HL-60 (cell line): ENCODE measurements at regions not wholly inside any gene's neighbourhood (a gene's known extent, or its start where the extent isn't known, plus 50 kb on each side); places are given as distances from the start of the nearest gene placed in this dataset.

Experiments used
- DNase-seq, 2 experiments: peaks; one replicate each; pipeline ENCODE4 v3.0.0-alpha.2; 2010 to 2020; ENCODE audit warnings: low read depth in 1 of 2, low spot score in 1 of 2
- H3K27ac ChIP-seq: fragments of 250-450 bp; sonication (Bioruptor Pico); replicated peaks from 2 replicates; pipeline ENCODE4 v1.5.1; 2020; ENCODE audit warnings: mild to moderate bottlenecking, moderate library complexity
- H3K27me3 ChIP-seq: fragments of 250-450 bp; sonication (Bioruptor Pico); 2 replicates; pipeline ENCODE4 v1.5.1; 2021; ENCODE audit warnings: mild to moderate bottlenecking, moderate library complexity; ENCODE audit not compliant: insufficient read depth, poor library complexity, severe bottlenecking
- H3K4me3 ChIP-seq: replicated peaks from 2 replicates; pipeline ENCODE4 v1.5.1; 2011; ENCODE audit warnings: mild to moderate bottlenecking, control low read depth, low read length; ENCODE audit not compliant: insufficient read depth
- CTCF ChIP-seq: IDR thresholded peaks from one replicate; pipeline ENCODE4 v1.5.1; 2011; ENCODE audit warnings: low read length, control low read depth, inconsistent platforms; ENCODE audit not compliant: insufficient read depth
- GABPA ChIP-seq: IDR thresholded peaks from 2 replicates; pipeline ENCODE4 v1.6.1; 2012; ENCODE audit warnings: low read depth
- POLR2AphosphoS5 ChIP-seq: IDR thresholded peaks from 2 replicates; pipeline ENCODE4 v1.6.1; 2012; ENCODE audit warnings: low read depth
- SPI1 ChIP-seq: IDR thresholded peaks from 2 replicates; pipeline ENCODE4 v1.6.1; 2012; ENCODE audit warnings: low read depth, mild to moderate bottlenecking, borderline replicate concordance
- TF ChIP-seq, protein P1 (sequence below): IDR thresholded peaks from 2 replicates; pipeline ENCODE4 v1.6.1; 2012; ENCODE audit warnings: low read depth; ENCODE audit not compliant: insufficient replicate concordance

DNA sequence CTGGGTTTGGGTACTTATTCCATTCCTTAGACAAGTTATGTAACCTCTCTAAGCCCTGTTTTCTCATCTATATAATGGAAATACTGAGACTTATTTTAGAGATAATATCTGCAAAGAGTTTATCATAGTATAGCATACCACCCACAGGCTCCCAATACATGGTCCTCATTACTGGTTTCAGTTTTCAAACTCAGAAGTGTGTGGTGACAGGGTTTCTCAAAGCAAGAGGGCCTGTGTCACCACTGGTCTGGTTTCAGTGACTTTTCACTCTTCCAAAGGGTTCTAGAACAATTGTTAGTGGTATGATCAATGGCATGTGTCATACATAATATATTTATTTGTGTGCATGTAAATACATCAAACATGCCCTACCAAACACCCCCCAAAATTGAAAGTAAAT is 89.2 kb upstream of the BMPER start:
- TF ChIP-seq POLR2AphosphoS5 = no peak
- TF ChIP-seq CTCF = no peak
- TF ChIP-seq, protein P1, sequence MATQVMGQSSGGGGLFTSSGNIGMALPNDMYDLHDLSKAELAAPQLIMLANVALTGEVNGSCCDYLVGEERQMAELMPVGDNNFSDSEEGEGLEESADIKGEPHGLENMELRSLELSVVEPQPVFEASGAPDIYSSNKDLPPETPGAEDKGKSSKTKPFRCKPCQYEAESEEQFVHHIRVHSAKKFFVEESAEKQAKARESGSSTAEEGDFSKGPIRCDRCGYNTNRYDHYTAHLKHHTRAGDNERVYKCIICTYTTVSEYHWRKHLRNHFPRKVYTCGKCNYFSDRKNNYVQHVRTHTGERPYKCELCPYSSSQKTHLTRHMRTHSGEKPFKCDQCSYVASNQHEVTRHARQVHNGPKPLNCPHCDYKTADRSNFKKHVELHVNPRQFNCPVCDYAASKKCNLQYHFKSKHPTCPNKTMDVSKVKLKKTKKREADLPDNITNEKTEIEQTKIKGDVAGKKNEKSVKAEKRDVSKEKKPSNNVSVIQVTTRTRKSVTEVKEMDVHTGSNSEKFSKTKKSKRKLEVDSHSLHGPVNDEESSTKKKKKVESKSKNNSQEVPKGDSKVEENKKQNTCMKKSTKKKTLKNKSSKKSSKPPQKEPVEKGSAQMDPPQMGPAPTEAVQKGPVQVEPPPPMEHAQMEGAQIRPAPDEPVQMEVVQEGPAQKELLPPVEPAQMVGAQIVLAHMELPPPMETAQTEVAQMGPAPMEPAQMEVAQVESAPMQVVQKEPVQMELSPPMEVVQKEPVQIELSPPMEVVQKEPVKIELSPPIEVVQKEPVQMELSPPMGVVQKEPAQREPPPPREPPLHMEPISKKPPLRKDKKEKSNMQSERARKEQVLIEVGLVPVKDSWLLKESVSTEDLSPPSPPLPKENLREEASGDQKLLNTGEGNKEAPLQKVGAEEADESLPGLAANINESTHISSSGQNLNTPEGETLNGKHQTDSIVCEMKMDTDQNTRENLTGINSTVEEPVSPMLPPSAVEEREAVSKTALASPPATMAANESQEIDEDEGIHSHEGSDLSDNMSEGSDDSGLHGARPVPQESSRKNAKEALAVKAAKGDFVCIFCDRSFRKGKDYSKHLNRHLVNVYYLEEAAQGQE = no peak
- TF ChIP-seq SPI1 = no peak
- no peak for TF ChIP-seq GABPA
- no peak for DNase-seq
- H3K27me3 ChIP-seq = no peaks in the 10 kb centered on the region
- H3K27ac ChIP-seq = no peak overlapping the region
- H3K4me3 ChIP-seq = no peak overlapping the region

- no peak overlapping the region for H3K4me3 ChIP-seq
- no peaks in the 10 kb centered on the region for H3K27me3 ChIP-seq
- no peak overlapping the region for H3K27ac ChIP-seq
- DNase-seq = no peak
- TF ChIP-seq GABPA = no peak
- TF ChIP-seq CTCF = no peak
- TF ChIP-seq, protein P1 = no peak
- no peak for TF ChIP-seq SPI1
- no peak for TF ChIP-seq POLR2AphosphoS5
These were observed 85.7 kb upstream of the BMPER start for GRCh38 chr7:33819658-33820057.

- Histone ChIP-seq H3K27me3 (no peaks in the 10 kb centered on the region), H3K27ac (no peak overlapping the region), H3K4me3 (no peak overlapping the region)
- DNase-seq = no peak
- TF ChIP-seq GABPA = no peak
- TF ChIP-seq CTCF = no peak
- no peak for TF ChIP-seq POLR2AphosphoS5
- TF ChIP-seq, protein P1 = no peak
- TF ChIP-seq SPI1 = no peak
These were observed 85.1 kb upstream of the BMPER start for GRCh38 chr7:33820206-33820605.
